Adipocyte (in vitro differentiated cells): ENCODE measurements at regions not wholly inside any gene's neighbourhood (a gene's known extent, or its start where the extent isn't known, plus 50 kb on each side); places are given as distances from the start of the nearest gene placed in this dataset.

Experiments
- DNase-seq: peaks from one replicate; pipeline ENCODE4 v3.0.0-alpha.2; 2015; ENCODE audit warnings: low read depth
- H3K27me3 ChIP-seq: replicated peaks from 2 replicates; pipeline ENCODE4 v1.7.0; 2013; ENCODE audit warnings: mild to moderate bottlenecking, low read length, moderate library complexity; ENCODE audit not compliant: control insufficient read depth, insufficient read depth
- H3K36me3 ChIP-seq: 2 replicates; pipeline ENCODE4 v1.7.0; 2013; ENCODE audit warnings: low read length, mild to moderate bottlenecking, moderate library complexity; ENCODE audit not compliant: control insufficient read depth, insufficient read depth, severe bottlenecking
- H3K4me1 ChIP-seq: 2 replicates; pipeline ENCODE4 v1.7.0; 2013; ENCODE audit warnings: mild to moderate bottlenecking, low read length, moderate library complexity; ENCODE audit not compliant: control insufficient read depth, insufficient read depth
- H3K4me3 ChIP-seq: 2 replicates; pipeline ENCODE4 v1.7.0; 2013; ENCODE audit warnings: mild to moderate bottlenecking, low read length, moderate library complexity
- H3K9ac ChIP-seq: 2 replicates; pipeline ENCODE4 v1.7.0; 2013; ENCODE audit warnings: mild to moderate bottlenecking, low read length, moderate library complexity
- H3K9me3 ChIP-seq: 2 replicates; pipeline ENCODE4 v1.7.0; 2013; ENCODE audit warnings: mild to moderate bottlenecking, low read length, moderate library complexity; ENCODE audit not compliant: control insufficient read depth

DNA sequence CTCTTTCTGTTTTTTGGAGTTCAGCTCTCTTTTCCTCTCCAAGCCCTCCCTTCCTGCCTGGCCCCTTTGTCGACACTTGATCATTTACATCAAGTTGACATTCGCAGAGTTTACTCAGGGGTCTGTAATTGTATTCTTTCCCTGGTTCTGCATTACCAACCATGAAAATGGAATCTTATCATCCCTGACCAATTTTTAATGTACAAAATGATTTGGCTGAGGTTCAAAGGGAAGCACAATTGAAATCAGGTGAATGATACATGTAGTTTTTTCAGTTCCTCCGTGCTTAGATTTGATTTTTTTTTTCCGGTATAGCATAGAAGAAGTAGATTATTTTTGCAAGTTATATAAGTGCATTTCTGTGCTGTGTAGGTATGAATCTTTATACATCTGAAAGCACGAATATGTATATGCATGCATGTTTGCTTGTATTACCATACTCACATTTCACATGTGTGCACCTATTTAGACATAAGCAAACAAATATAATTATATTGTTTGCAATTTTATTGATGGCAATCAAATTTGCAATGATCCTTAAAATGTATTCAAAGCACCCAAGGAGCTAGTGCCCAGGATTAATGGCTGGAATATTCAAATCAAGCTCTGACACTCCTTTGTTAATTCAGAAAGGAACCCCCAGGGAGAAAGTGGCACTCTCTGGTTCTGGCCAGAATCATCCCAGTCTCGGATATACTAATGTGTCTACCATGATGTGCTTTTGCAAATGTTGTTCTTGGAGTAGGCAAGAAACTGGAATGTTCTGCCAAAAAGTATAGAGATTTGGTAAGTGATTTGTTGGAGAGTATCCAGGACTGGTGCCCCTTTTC, 189.3 kb downstream of the VRK1 start:
- Histone ChIP-seq H3K9me3 (peaks cover 18% of the 10 kb centered on the region), H3K27me3 (no peaks in the 10 kb centered on the region), H3K36me3 (no peaks in the 10 kb centered on the region), H3K4me1 (no peaks in the 10 kb centered on the region), H3K4me3 (no peak overlapping the region), H3K9ac (no peak overlapping the region)
- DNase-seq: no peak

DNA sequence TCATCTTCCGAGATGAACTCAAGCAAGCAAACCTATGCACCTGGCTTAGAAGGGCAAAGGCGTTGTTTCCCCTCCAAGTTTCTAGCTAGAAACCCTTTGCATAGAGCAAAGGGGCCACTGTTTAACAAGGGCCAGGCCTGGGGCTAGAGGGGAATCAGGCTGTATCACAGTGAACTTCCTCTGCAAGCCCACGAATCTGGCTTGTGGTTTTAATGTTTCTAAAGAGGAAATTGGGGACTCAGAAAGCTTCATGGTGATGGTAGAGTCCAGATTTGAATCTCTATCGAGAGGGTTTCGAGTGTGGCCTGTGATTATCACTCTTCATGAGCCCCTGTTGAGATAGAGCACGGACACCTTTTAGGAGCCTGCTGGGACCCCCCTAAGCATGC, 189.9 kb downstream of the VRK1 start:
- H3K27me3 ChIP-seq: no peaks in the 10 kb centered on the region
- DNase-seq: no peak
- H3K9me3 ChIP-seq: peaks cover 18% of the 10 kb centered on the region
- H3K4me3 ChIP-seq: no peak overlapping the region
- H3K36me3 ChIP-seq: no peaks in the 10 kb centered on the region
- H3K9ac ChIP-seq: no peak overlapping the region
- no peaks in the 10 kb centered on the region for H3K4me1 ChIP-seq

DNA sequence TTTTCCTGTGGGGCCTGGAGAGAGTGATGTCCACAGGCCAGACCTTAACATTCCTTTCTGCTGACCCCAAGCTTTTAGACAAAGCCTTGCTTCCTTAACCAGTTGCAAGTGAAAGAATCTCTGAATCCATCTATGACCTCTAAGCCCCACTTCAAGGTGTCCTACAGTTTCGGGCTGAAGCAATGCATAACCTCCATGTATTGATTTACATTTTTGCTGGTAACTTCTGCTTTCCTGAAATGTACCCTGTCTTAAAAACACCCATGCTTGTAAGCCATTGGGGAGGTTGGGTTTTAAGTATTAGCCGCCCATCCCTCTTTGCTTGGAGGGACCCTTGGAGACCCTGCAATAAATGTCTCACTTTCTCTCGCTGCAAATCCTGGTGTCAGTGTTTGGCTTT, 190.6 kb downstream of the VRK1 start:
- Histone ChIP-seq H3K9ac (no peak overlapping the region), H3K4me3 (no peak overlapping the region), H3K9me3 (peaks cover 15% of the 10 kb centered on the region), H3K36me3 (no peaks in the 10 kb centered on the region), H3K4me1 (no peaks in the 10 kb centered on the region), H3K27me3 (no peaks in the 10 kb centered on the region)
- no peak for DNase-seq

DNA sequence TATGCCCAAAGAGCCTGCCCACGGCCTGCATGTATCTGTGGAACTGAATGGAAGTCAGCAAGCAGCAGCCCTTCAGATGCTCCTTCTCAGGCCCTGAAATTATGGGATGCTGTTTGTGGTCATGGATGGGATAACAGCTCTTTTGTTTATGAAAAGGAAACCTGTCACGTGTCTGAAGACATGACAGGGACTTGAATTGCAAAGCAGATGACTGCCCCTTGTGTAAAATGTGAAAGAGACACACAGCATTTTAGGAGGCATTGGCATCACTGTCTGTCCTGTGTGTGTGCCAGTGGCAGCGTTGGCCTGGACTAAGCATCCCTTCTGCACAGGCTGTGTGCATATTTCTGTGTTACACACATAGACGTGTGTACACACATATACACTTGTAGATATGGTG, 192.1 kb downstream of the VRK1 start:
- no peaks in the 10 kb centered on the region for H3K36me3 ChIP-seq
- H3K9ac ChIP-seq: no peak overlapping the region
- no peaks in the 10 kb centered on the region for H3K27me3 ChIP-seq
- H3K9me3 ChIP-seq: peaks cover 7% of the 10 kb centered on the region
- no peak overlapping the region for H3K4me3 ChIP-seq
- H3K4me1 ChIP-seq: no peaks in the 10 kb centered on the region
- DNase-seq: no peak

DNA sequence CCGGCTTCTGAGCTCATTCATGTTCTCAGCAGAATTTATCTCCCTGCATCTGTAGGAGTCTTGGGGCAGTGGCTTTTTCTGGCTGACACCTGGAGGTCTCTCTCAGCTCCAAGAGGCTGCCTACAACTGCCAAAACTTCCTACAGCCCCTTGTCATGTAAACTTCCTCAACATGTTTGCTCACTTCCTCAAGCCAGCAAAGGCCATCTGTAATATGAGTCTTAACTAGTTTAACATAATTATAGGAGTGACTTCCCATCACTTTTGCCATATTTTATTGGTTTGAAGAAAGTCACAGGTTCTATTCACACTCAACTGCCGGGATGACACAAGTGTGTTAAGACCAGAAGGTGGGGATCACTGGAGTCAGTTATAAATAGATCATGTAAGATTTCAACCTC, 194.0 kb downstream of the VRK1 start:
- Histone ChIP-seq H3K4me3 (no peak overlapping the region), H3K9me3 (peaks cover 3% of the 10 kb centered on the region), H3K27me3 (no peaks in the 10 kb centered on the region), H3K4me1 (no peaks in the 10 kb centered on the region), H3K9ac (no peak overlapping the region), H3K36me3 (no peaks in the 10 kb centered on the region)
- no peak for DNase-seq

DNA sequence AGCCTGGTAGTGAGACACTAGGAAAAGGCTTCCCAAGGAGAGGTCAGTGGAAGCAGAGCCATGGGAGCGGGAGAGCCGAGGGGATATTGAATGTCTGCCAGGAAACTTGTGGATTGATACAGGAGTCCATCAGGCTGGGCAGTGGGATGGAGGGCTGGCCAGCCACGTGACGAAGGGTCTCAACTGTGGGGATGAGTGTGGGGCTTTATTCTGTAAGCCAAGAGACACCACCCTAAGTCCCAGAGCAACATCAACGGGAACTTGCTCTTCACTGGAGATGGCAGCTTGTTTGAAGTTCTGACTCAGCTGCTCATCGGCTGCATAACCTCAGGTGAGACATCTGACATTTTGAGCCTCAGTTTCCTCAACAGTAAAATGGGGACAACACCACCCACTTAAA, 197.8 kb downstream of the VRK1 start:
- Histone ChIP-seq H3K9ac (no peak overlapping the region), H3K9me3 (peaks cover 3% of the 10 kb centered on the region), H3K4me1 (no peaks in the 10 kb centered on the region), H3K36me3 (no peaks in the 10 kb centered on the region), H3K4me3 (no peak overlapping the region), H3K27me3 (no peaks in the 10 kb centered on the region)
- no peak for DNase-seq

DNA sequence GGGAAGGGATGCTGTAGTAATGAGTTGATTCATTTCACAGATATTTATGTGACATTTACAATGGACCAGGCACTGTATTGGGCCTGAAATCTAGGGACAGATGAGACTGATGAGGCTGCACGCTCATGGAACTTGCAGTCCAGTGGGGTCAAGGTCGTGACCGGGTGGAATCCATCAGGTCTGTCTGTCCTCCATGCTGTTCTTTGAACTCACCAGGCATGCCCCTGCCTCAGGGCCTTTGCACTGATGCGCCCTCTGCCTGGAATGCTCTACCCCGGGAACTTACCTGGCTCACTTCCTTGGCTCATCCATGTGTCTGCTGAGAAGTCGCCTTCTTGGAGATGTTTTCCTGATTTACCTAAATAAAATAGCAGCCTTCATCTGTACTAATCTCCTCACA, 200.1 kb downstream of the VRK1 start:
- Histone ChIP-seq H3K9ac (no peak overlapping the region), H3K36me3 (no peaks in the 10 kb centered on the region), H3K9me3 (no peaks in the 10 kb centered on the region), H3K27me3 (no peaks in the 10 kb centered on the region), H3K4me1 (no peaks in the 10 kb centered on the region), H3K4me3 (no peak overlapping the region)
- DNase-seq: no peak

DNA sequence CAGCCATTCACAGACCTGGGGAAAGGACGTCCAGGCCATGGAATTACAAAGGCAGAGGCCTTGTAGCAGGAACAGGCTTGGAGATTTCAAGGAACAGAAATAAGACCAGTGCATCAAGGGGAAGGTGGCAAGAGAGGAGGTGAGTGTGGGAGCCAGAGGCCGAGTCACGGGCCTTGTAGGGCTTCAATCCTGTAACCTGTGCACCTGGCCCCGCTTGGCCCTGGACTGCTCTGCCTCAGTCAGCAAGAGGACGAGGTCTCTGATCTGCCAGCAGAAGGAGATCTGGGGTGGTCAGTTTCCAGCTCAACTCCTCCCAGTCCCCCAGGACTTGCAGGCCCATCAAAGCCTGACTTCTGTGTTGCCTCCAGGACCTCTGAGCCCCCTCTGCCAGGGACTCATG, 200.8 kb downstream of the VRK1 start:
- H3K36me3 ChIP-seq: no peaks in the 10 kb centered on the region
- H3K4me1 ChIP-seq: no peaks in the 10 kb centered on the region
- H3K27me3 ChIP-seq: no peaks in the 10 kb centered on the region
- H3K9ac ChIP-seq: no peak overlapping the region
- H3K4me3 ChIP-seq: no peak overlapping the region
- no peak for DNase-seq
- H3K9me3 ChIP-seq: peaks cover 3% of the 10 kb centered on the region

DNA sequence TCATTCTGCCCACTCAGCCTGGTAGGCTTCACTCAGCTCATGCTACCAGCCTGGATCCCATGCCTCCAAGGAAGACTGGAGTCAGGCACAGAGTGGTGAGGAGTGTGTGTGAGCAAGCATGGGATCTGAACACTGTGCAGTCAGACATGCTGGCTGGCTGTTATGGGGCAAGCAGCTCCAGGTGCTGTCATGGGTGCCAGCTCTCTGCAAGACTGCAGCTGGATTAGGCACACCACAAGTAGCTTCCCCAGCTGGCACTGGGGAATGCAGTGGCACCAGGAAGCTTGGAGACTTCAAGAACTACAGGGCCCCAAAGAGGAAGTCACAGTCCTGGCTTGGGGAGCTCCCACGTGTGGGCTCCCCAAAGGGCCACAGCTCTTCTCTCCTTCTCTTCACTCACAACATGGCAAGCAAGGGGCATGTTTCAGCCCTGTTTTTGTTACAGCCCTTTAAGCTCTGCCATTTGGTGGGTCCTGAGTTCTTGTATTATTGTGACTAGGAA, 202.5 kb downstream of the VRK1 start:
- H3K27me3 ChIP-seq: no peaks in the 10 kb centered on the region
- no peak for DNase-seq
- H3K9ac ChIP-seq: no peak overlapping the region
- peaks cover 3% of the 10 kb centered on the region for H3K9me3 ChIP-seq
- H3K4me3 ChIP-seq: no peak overlapping the region
- no peaks in the 10 kb centered on the region for H3K4me1 ChIP-seq
- H3K36me3 ChIP-seq: no peaks in the 10 kb centered on the region

DNA sequence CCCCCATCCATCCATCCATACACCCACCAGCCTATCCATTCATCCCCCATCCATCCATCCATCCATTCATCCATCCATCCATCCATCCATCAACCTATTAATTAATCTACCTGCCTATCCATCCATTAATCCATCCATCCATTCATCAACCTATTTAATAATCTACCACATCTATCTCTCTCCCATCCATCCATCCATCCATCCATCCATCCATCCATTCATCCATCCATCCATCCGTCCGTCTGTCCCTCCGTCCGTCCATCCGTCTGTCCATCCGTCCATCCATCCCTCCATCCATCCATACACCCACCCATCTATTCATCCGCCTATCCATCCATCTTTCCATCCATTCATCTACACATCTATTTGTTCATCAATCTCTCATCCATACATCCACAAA, 205.3 kb downstream of the VRK1 start:
- H3K36me3 ChIP-seq: no peaks in the 10 kb centered on the region
- no peak overlapping the region for H3K9ac ChIP-seq
- peaks cover 3% of the 10 kb centered on the region for H3K9me3 ChIP-seq
- H3K27me3 ChIP-seq: no peaks in the 10 kb centered on the region
- H3K4me3 ChIP-seq: no peak overlapping the region
- no peak for DNase-seq
- H3K4me1 ChIP-seq: no peaks in the 10 kb centered on the region

DNA sequence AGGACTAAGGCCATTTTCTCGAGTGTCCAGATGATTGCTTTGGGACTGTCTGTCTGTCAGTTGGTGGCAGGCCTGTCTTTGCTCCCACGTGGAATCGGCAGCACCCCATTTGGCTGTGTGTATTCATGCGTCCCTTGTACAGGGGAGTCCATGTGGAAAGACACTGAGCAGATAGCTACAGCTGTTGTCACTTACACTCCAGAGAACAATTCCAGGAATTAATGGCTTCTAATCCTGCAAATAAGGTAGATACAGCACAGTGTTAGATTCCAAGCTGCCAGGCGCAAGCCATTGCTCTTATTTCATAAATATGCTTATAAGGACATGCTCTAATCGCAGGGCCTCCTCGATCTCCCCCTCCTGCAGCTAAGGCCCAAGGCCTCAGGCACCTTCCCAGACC, 208.8 kb downstream of the VRK1 start:
- peaks cover 3% of the 10 kb centered on the region for H3K9me3 ChIP-seq
- H3K9ac ChIP-seq: no peak overlapping the region
- H3K36me3 ChIP-seq: no peaks in the 10 kb centered on the region
- no peaks in the 10 kb centered on the region for H3K27me3 ChIP-seq
- H3K4me1 ChIP-seq: no peaks in the 10 kb centered on the region
- H3K4me3 ChIP-seq: no peak overlapping the region
- no peak for DNase-seq
